ENCODE measurements at regions not wholly inside any gene's neighbourhood (a gene's known extent, or its start where the extent isn't known, plus 50 kb on each side); places are given as distances from the start of the nearest gene placed in this dataset.

- Mint-ChIP-seq H3K27ac (no peak overlapping the region), H3K9me3 (peaks cover 14% of the 10 kb centered on the region), H3K4me3 (no peak overlapping the region), H3K36me3 (ENCODE audit: low read depth) (peaks cover 12% of the 10 kb centered on the region; the same call in 2 of the 3 replicates), H3K27me3 (ENCODE audit: insufficient read depth, low read depth, poor library complexity) (peaks cover 10% of the 10 kb centered on the region), H3K4me1 (peaks cover 12% of the 10 kb centered on the region)
- Histone ChIP-seq H4K20me1 (replicated peaks; ENCODE audit: insufficient read depth) (no peaks in the 10 kb centered on the region), H3K4me3 (no peak overlapping the region), H3K79me2 (replicated peaks; ENCODE audit: insufficient read depth) (no peaks in the 10 kb centered on the region), H3K27me3 (ENCODE audit: insufficient read depth) (no peaks in the 10 kb centered on the region), H3F3A (replicated peaks; ENCODE audit: low read depth) (no peaks in the 10 kb centered on the region), H3K27ac (ENCODE audit: low read depth) (no peak overlapping the region), H2AFZ (peak overlapping the region; percentile 53), H3K4me2 (no peak overlapping the region), H3K36me3 (ENCODE audit: insufficient read depth) (no peaks in the 10 kb centered on the region; the same call in 1 of the 2 replicates), H3K4me1 (ENCODE audit: insufficient read depth) (peaks cover 15% of the 10 kb centered on the region), H3K9me2 (ENCODE audit: insufficient read depth) (0 out of 2 replicates have a peak, but pooled peaks cover 5% of the 10 kb centered on the region)
- ATAC-seq (no peak), DNase-seq (ENCODE audit: low spot score) (no peak)
- no peak for TF ChIP-seq NANOG (IDR thresholded peaks at IDR 0.05; ENCODE audit: borderline replicate concordance)
- no peak for TF ChIP-seq ZNF114 (CRISPR knock-in tag; IDR thresholded peaks at IDR 0.05)
These were observed 206.8 kb upstream of the ARG1 start for GRCh38 chr6:131366223-131366622.

GRCh38 chr6:131367206-131367873 lies 205.7 kb upstream of the ARG1 start:
- no peak overlapping the region for H3K4me2 ChIP-seq
- H3K4me3 ChIP-seq, result no peak overlapping the region
- no peaks in the 10 kb centered on the region; the same call in 1 of the 2 replicates for H3K36me3 ChIP-seq (ENCODE audit: insufficient read depth)
- Mint-ChIP-seq H3K9me3 (peaks cover 14% of the 10 kb centered on the region), H3K27ac (no peak overlapping the region), H3K4me1 (peaks cover 12% of the 10 kb centered on the region), H3K4me3 (no peak overlapping the region), H3K27me3 (ENCODE audit: insufficient read depth, low read depth, poor library complexity) (peaks cover 10% of the 10 kb centered on the region), H3K36me3 (ENCODE audit: low read depth) (peaks cover 12% of the 10 kb centered on the region; the same call in 2 of the 3 replicates)
- H3K9me2 ChIP-seq (ENCODE audit: insufficient read depth), result 0 out of 2 replicates have a peak, but pooled peaks cover 5% of the 10 kb centered on the region
- H3F3A ChIP-seq (replicated peaks; ENCODE audit: low read depth), result no peaks in the 10 kb centered on the region
- H2AFZ ChIP-seq, result peak overlapping the region; percentile 58; the same call in 1 of the 2 replicates
- no peaks in the 10 kb centered on the region for H4K20me1 ChIP-seq (replicated peaks; ENCODE audit: insufficient read depth)
- no peak for TF ChIP-seq ZNF114 (CRISPR knock-in tag; IDR thresholded peaks at IDR 0.05)
- H3K27ac ChIP-seq (ENCODE audit: low read depth), result no peak overlapping the region
- ATAC-seq (no peak), DNase-seq (ENCODE audit: low spot score) (no peak)
- no peaks in the 10 kb centered on the region for H3K27me3 ChIP-seq (ENCODE audit: insufficient read depth)
- H3K79me2 ChIP-seq (replicated peaks; ENCODE audit: insufficient read depth), result no peaks in the 10 kb centered on the region
- H3K4me1 ChIP-seq (ENCODE audit: insufficient read depth), result peaks cover 15% of the 10 kb centered on the region

DNA sequence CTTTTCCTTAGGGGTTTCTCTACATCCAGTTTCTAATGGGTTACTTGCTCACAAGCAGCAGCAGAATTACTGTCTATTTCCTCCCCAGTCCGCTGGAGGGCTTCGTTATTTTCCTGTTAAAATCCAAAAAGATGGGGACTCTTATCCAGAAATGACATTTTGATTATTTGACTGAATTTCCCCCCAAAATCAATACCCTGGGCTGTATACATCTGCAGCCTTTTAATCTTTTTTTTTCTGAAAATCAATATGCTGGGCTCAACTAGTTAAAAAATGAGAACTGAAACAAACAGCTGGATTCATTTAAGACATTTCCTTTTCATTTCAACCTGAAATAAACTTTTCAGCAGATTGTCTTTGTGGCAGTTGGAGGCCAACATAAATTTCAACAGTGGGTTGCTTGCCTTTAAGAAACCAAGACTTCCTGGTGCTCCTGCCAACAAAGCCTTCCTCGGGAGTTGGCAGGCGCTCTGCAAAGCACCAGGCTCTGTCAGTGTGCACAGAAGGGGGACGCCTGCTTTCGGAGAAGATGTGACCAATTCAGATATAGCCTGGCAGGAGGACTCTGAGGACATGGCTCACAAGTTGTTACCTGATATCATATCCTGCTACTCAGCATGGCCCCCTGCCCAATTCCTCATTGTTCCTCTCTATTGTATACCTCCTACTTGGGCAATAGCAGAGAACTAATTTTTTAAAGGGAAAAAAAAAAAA lies 204.7 kb upstream of the ARG1 start:
- Mint-ChIP-seq H3K36me3 (ENCODE audit: low read depth) (peaks cover 12% of the 10 kb centered on the region; the same call in 2 of the 3 replicates), H3K9me3 (peaks cover 14% of the 10 kb centered on the region), H3K4me1 (peaks cover 9% of the 10 kb centered on the region), H3K27me3 (ENCODE audit: insufficient read depth, low read depth, poor library complexity) (peaks cover 10% of the 10 kb centered on the region), H3K27ac (no peak overlapping the region), H3K4me3 (no peak overlapping the region)
- Histone ChIP-seq H2AFZ (peak overlapping the region; percentile 40; the same call in 1 of the 2 replicates), H4K20me1 (replicated peaks; ENCODE audit: insufficient read depth) (no peaks in the 10 kb centered on the region), H3K79me2 (replicated peaks; ENCODE audit: insufficient read depth) (no peaks in the 10 kb centered on the region), H3K27me3 (ENCODE audit: insufficient read depth) (no peaks in the 10 kb centered on the region), H3K4me2 (no peak overlapping the region), H3K27ac (ENCODE audit: low read depth) (no peak overlapping the region), H3K4me1 (ENCODE audit: insufficient read depth) (peaks cover 15% of the 10 kb centered on the region; the same call in 1 of the 2 replicates), H3K4me3 (no peak overlapping the region), H3K9me2 (ENCODE audit: insufficient read depth) (0 out of 2 replicates have a peak, but pooled peaks cover 9% of the 10 kb centered on the region), H3K36me3 (ENCODE audit: insufficient read depth) (no peaks in the 10 kb centered on the region; the same call in 1 of the 2 replicates), H3F3A (replicated peaks; ENCODE audit: low read depth) (no peaks in the 10 kb centered on the region)
- ATAC-seq (no peak; the same call in 2 of the 3 replicates), DNase-seq (ENCODE audit: low spot score) (no peak)
- TF ChIP-seq EZH2 (IDR thresholded peaks at IDR 0.05; ENCODE audit: low read depth, unreplicated experiment) (no peak), STAT1 (IDR thresholded peaks at IDR 0.05; ENCODE audit: unreplicated experiment) (no peak), CREB1 (CRISPR knock-in tag; IDR thresholded peaks at IDR 0.05; ENCODE audit: low read depth) (no peak), POLR2AphosphoS5 (IDR thresholded peaks at IDR 0.05; ENCODE audit: low read depth) (no peak), JUNB (IDR thresholded peaks at IDR 0.05; ENCODE audit: unreplicated experiment) (no peak), NANOG (IDR thresholded peaks at IDR 0.05; ENCODE audit: borderline replicate concordance) (no peak), ZNF114 (CRISPR knock-in tag; IDR thresholded peaks at IDR 0.05) (no peak)
- TF ChIP-seq, protein P1, sequence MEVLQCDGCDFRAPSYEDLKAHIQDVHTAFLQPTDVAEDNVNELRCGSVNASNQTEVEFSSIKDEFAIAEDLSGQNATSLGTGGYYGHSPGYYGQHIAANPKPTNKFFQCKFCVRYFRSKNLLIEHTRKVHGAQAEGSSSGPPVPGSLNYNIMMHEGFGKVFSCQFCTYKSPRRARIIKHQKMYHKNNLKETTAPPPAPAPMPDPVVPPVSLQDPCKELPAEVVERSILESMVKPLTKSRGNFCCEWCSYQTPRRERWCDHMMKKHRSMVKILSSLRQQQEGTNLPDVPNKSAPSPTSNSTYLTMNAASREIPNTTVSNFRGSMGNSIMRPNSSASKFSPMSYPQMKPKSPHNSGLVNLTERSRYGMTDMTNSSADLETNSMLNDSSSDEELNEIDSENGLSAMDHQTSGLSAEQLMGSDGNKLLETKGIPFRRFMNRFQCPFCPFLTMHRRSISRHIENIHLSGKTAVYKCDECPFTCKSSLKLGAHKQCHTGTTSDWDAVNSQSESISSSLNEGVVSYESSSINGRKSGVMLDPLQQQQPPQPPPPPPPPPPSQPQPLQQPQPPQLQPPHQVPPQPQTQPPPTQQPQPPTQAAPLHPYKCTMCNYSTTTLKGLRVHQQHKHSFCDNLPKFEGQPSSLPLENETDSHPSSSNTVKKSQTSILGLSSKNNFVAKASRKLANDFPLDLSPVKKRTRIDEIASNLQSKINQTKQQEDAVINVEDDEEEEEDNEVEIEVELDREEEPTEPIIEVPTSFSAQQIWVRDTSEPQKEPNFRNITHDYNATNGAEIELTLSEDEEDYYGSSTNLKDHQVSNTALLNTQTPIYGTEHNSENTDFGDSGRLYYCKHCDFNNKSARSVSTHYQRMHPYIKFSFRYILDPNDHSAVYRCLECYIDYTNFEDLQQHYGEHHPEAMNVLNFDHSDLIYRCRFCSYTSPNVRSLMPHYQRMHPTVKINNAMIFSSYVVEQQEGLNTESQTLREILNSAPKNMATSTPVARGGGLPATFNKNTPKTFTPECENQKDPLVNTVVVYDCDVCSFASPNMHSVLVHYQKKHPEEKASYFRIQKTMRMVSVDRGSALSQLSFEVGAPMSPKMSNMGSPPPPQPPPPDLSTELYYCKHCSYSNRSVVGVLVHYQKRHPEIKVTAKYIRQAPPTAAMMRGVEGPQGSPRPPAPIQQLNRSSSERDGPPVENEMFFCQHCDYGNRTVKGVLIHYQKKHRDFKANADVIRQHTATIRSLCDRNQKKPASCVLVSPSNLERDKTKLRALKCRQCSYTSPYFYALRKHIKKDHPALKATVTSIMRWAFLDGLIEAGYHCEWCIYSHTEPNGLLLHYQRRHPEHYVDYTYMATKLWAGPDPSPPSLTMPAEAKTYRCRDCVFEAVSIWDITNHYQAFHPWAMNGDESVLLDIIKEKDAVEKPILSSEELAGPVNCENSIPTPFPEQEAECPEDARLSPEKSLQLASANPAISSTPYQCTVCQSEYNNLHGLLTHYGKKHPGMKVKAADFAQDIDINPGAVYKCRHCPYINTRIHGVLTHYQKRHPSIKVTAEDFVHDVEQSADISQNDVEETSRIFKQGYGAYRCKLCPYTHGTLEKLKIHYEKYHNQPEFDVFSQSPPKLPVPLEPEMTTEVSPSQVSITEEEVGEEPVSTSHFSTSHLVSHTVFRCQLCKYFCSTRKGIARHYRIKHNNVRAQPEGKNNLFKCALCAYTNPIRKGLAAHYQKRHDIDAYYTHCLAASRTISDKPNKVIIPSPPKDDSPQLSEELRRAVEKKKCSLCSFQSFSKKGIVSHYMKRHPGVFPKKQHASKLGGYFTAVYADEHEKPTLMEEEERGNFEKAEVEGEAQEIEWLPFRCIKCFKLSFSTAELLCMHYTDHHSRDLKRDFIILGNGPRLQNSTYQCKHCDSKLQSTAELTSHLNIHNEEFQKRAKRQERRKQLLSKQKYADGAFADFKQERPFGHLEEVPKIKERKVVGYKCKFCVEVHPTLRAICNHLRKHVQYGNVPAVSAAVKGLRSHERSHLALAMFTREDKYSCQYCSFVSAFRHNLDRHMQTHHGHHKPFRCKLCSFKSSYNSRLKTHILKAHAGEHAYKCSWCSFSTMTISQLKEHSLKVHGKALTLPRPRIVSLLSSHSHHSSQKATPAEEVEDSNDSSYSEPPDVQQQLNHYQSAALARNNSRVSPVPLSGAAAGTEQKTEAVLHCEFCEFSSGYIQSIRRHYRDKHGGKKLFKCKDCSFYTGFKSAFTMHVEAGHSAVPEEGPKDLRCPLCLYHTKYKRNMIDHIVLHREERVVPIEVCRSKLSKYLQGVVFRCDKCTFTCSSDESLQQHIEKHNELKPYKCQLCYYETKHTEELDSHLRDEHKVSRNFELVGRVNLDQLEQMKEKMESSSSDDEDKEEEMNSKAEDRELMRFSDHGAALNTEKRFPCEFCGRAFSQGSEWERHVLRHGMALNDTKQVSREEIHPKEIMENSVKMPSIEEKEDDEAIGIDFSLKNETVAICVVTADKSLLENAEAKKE (CRISPR knock-in tag; IDR thresholded peaks at IDR 0.05), result no peak

Measured in GM23338 (cell line).